ENCODE measurements at regions not wholly inside any gene's neighbourhood (a gene's known extent, or its start where the extent isn't known, plus 50 kb on each side); places are given as distances from the start of the nearest gene placed in this dataset.

- TF ChIP-seq EZH2 (IDR thresholded peaks at IDR 0.05; ENCODE audit: borderline replicate concordance, low read depth, low read length, poor library complexity, severe bottlenecking) (no peak), CTCF (conservative IDR thresholded peaks at IDR 0.05; ENCODE audit: low read depth, low read length) (no peak)
These were observed 99.4 kb upstream of the PTPN3 start for GRCh38 chr9:109597496-109597895.
